ENCODE measurements at regions not wholly inside any gene's neighbourhood (a gene's known extent, or its start where the extent isn't known, plus 50 kb on each side); places are given as distances from the start of the nearest gene placed in this dataset.

- no peak for DNase-seq (ENCODE audit: low read depth)
- no peak overlapping the region for H3K4me3 ChIP-seq (ENCODE audit: control insufficient read depth, low read depth, low read length)
- TF ChIP-seq CTCF (conservative IDR thresholded peaks at IDR 0.05; ENCODE audit: control insufficient read depth, insufficient read depth, low read depth, low read length), result no peak
Measured at GRCh38 chr3:181619897-181620296, 91.8 kb upstream of the SOX2 start.

GRCh38 chr3:181618260-181618659, 93.5 kb upstream of the SOX2 start:
- no peak for TF ChIP-seq CTCF (conservative IDR thresholded peaks at IDR 0.05; ENCODE audit: control insufficient read depth, insufficient read depth, low read depth, low read length)
- DNase-seq (ENCODE audit: low read depth), result no peak
- no peak overlapping the region for H3K4me3 ChIP-seq (ENCODE audit: control insufficient read depth, low read depth, low read length)

GRCh38 chr3:181616088-181617070, 95.3 kb upstream of the SOX2 start:
- no peak overlapping the region for H3K4me3 ChIP-seq (ENCODE audit: control insufficient read depth, low read depth, low read length)
- no peak for DNase-seq (ENCODE audit: low read depth)
- no peak for TF ChIP-seq CTCF (conservative IDR thresholded peaks at IDR 0.05; ENCODE audit: control insufficient read depth, insufficient read depth, low read depth, low read length)

GRCh38 chr3:181615666-181616065, 96.1 kb upstream of the SOX2 start:
- TF ChIP-seq CTCF (conservative IDR thresholded peaks at IDR 0.05; ENCODE audit: control insufficient read depth, insufficient read depth, low read depth, low read length), result no peak
- H3K4me3 ChIP-seq (ENCODE audit: control insufficient read depth, low read depth, low read length), result no peak overlapping the region
- no peak for DNase-seq (ENCODE audit: low read depth)

- TF ChIP-seq CTCF (conservative IDR thresholded peaks at IDR 0.05; ENCODE audit: control insufficient read depth, insufficient read depth, low read depth, low read length), result no peak
- no peak for DNase-seq (ENCODE audit: low read depth)
- no peak overlapping the region for H3K4me3 ChIP-seq (ENCODE audit: control insufficient read depth, low read depth, low read length)
Measured at GRCh38 chr3:181614878-181615277, 96.8 kb upstream of the SOX2 start.

GRCh38 chr3:181613813-181614212, 97.9 kb upstream of the SOX2 start:
- H3K4me3 ChIP-seq (ENCODE audit: control insufficient read depth, low read depth, low read length), result no peak overlapping the region
- no peak for TF ChIP-seq CTCF (conservative IDR thresholded peaks at IDR 0.05; ENCODE audit: control insufficient read depth, insufficient read depth, low read depth, low read length)
- no peak for DNase-seq (ENCODE audit: low read depth)

Measured in fibroblast of mammary gland (primary cell).